ENCODE measurements at regions not wholly inside any gene's neighbourhood (a gene's known extent, or its start where the extent isn't known, plus 50 kb on each side); places are given as distances from the start of the nearest gene placed in this dataset.

DNA sequence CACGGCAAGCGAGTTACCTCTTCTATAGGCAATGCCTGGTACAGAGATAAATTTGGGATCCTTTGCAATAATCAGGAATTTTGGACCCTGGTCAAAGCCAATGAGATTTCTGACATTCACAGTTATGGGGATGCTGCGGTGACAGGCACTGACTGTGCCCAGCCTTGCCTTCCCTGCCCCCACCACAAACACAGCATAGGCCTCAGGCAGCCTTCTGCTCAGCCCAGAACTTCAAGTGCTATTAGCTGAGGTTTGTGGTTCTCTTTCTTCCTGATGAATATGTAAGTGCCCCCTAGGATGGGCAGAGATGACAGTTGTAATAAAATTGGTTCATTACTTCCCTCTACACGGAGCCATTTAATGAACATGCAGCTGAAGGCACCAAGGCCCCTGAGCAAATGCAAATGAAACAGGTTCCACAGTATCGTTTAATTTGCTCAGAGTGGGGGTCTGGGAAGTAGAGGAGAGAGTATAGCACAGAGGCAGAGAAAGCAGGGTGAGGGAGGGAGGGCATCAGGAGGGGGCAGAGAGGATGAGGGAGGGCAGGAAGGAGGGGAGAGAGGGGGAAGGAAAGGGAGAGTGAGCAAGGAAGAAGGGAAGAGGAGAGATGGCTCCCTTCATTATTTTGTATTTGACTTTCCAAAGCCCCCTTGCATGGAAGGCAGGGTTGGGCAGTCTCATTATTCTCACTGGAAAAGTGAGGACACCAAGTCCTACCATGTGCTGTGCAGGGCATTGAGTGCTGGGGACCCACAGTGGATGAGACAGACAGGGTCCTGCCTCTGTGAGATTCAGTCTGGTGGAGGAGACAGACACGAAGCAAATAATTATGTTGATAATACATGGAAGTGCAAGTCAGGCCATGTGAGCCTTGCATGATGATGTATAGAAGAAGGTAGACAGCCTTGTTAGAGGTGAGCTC is 513.0 kb downstream of the PTPRU start:
- no peaks in the 10 kb centered on the region for H3K4me1 Mint-ChIP-seq (ENCODE audit: low read depth)
- H3K36me3 Mint-ChIP-seq (ENCODE audit: low read depth) = no peaks in the 10 kb centered on the region
- TF ChIP-seq, protein P1, sequence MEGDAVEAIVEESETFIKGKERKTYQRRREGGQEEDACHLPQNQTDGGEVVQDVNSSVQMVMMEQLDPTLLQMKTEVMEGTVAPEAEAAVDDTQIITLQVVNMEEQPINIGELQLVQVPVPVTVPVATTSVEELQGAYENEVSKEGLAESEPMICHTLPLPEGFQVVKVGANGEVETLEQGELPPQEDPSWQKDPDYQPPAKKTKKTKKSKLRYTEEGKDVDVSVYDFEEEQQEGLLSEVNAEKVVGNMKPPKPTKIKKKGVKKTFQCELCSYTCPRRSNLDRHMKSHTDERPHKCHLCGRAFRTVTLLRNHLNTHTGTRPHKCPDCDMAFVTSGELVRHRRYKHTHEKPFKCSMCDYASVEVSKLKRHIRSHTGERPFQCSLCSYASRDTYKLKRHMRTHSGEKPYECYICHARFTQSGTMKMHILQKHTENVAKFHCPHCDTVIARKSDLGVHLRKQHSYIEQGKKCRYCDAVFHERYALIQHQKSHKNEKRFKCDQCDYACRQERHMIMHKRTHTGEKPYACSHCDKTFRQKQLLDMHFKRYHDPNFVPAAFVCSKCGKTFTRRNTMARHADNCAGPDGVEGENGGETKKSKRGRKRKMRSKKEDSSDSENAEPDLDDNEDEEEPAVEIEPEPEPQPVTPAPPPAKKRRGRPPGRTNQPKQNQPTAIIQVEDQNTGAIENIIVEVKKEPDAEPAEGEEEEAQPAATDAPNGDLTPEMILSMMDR (IDR thresholded peaks at IDR 0.05) = no peak
- peaks cover 33% of the 10 kb centered on the region for H3K27me3 Mint-ChIP-seq (ENCODE audit: low read depth)
- H3K4me3 Mint-ChIP-seq (ENCODE audit: unreplicated experiment) = no peak overlapping the region
- DNase-seq (ENCODE audit: low spot score) = no peak
- H3K9me3 Mint-ChIP-seq (ENCODE audit: low read depth) = no peaks in the 10 kb centered on the region
- H3K27ac Mint-ChIP-seq (ENCODE audit: unreplicated experiment) = no peak overlapping the region

- no peaks in the 10 kb centered on the region for H3K36me3 Mint-ChIP-seq (ENCODE audit: low read depth)
- H3K4me1 Mint-ChIP-seq (ENCODE audit: low read depth) = no peaks in the 10 kb centered on the region
- H3K27me3 Mint-ChIP-seq (ENCODE audit: low read depth) = peaks cover 35% of the 10 kb centered on the region
- H3K27ac Mint-ChIP-seq (ENCODE audit: unreplicated experiment) = no peak overlapping the region
- H3K9me3 Mint-ChIP-seq (ENCODE audit: low read depth) = no peaks in the 10 kb centered on the region
- TF ChIP-seq, protein P1 (IDR thresholded peaks at IDR 0.05) = no peak
- no peak for DNase-seq (ENCODE audit: low spot score)
- H3K4me3 Mint-ChIP-seq (ENCODE audit: unreplicated experiment) = no peak overlapping the region
Measured at GRCh38 chr1:29747196-29747595, 510.9 kb downstream of the PTPRU start.

- Mint-ChIP-seq H3K27ac (ENCODE audit: unreplicated experiment) (no peak overlapping the region), H3K9me3 (ENCODE audit: low read depth) (no peaks in the 10 kb centered on the region), H3K36me3 (ENCODE audit: low read depth) (no peaks in the 10 kb centered on the region)
Measured at GRCh38 chr1:29746076-29746665, 509.8 kb downstream of the PTPRU start.

GRCh38 chr1:29744684-29745490 is 508.6 kb downstream of the PTPRU start:
- no peaks in the 10 kb centered on the region for H3K36me3 Mint-ChIP-seq (ENCODE audit: low read depth)

More at GRCh38 chr1:29746076-29746665, 509.8 kb downstream of the PTPRU start:
- DNase-seq (ENCODE audit: low spot score) = no peak
- TF ChIP-seq, protein P1 (IDR thresholded peaks at IDR 0.05) = no peak
- Mint-ChIP-seq H3K27me3 (ENCODE audit: low read depth) (peaks cover 36% of the 10 kb centered on the region), H3K4me3 (ENCODE audit: unreplicated experiment) (no peak overlapping the region), H3K4me1 (ENCODE audit: low read depth) (no peaks in the 10 kb centered on the region)

More at GRCh38 chr1:29744684-29745490, 508.6 kb downstream of the PTPRU start:
- no peak overlapping the region for H3K4me3 Mint-ChIP-seq (ENCODE audit: unreplicated experiment)
- H3K9me3 Mint-ChIP-seq (ENCODE audit: low read depth) = no peaks in the 10 kb centered on the region
- no peaks in the 10 kb centered on the region for H3K4me1 Mint-ChIP-seq (ENCODE audit: low read depth)
- peaks cover 38% of the 10 kb centered on the region for H3K27me3 Mint-ChIP-seq (ENCODE audit: low read depth)
- TF ChIP-seq, protein P1 (IDR thresholded peaks at IDR 0.05) = no peak
- H3K27ac Mint-ChIP-seq (ENCODE audit: unreplicated experiment) = no peak overlapping the region
- no peak for DNase-seq (ENCODE audit: low spot score)
